ENCODE measurements at regions not wholly inside any gene's neighbourhood (a gene's known extent, or its start where the extent isn't known, plus 50 kb on each side); places are given as distances from the start of the nearest gene placed in this dataset.
A peak's percentile ranks its signal among the peaks of the same experiment; 100 is the strongest.

DNA sequence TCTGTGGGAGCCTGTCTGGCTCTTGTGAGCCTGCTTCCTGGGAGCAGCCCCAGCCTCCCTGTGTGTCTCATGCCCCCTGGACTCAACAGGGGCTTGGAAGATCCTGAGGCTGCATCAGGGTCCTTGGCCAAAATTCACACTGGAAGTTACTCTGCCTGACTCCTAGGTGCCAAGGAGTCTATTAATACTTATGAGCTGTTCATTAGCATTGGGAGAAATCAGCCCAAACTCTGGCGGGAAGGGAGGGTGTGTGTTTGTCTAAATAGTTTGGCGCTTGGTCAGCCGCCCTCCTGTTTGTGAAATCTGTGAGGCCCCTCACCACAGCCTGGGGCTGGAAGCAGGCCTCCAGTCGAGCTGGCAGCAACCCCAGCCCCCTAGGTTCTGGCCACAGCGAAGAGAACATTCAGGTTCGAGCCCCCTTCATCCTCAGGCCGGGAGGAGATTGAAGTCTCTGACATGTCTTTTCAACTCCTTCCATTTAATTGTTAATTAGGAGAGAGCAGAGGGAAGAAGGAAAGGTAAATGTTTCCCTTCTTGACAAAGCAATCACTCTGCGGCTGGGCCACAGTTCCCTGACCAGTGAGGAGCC is 82.1 kb upstream of the F3 start:
- 79% methylated on average over 6 of the region's 8 CpGs; no CpG with 5 or more reads in 1 of the 2 donors for WGBS, 2 donors
- H3K27ac ChIP-seq: peak overlapping the region in 1 of 4 donors; percentile 17
- no peaks in the 10 kb centered on the region for H3K27me3 ChIP-seq
- TF ChIP-seq POLR2A (IDR thresholded peaks at IDR 0.05): no peak
- TF ChIP-seq, protein P1, sequence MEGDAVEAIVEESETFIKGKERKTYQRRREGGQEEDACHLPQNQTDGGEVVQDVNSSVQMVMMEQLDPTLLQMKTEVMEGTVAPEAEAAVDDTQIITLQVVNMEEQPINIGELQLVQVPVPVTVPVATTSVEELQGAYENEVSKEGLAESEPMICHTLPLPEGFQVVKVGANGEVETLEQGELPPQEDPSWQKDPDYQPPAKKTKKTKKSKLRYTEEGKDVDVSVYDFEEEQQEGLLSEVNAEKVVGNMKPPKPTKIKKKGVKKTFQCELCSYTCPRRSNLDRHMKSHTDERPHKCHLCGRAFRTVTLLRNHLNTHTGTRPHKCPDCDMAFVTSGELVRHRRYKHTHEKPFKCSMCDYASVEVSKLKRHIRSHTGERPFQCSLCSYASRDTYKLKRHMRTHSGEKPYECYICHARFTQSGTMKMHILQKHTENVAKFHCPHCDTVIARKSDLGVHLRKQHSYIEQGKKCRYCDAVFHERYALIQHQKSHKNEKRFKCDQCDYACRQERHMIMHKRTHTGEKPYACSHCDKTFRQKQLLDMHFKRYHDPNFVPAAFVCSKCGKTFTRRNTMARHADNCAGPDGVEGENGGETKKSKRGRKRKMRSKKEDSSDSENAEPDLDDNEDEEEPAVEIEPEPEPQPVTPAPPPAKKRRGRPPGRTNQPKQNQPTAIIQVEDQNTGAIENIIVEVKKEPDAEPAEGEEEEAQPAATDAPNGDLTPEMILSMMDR (IDR thresholded peaks at IDR 0.05): no peak
- no peak overlapping the region for H3K4me3 ChIP-seq
- H3K4me1 ChIP-seq: peaks cover 7 to 36% (median 15%) of the 10 kb centered on the region in 3 donors
- H3K36me3 ChIP-seq: no peaks in the 10 kb centered on the region
- no peak for DNase-seq
- intact Hi-C loops (cut with DNase I): no loop called here
- no peaks in the 10 kb centered on the region for H3K9me3 ChIP-seq

GRCh38 chr1:94622757-94623156 is 81.2 kb upstream of the F3 start:
- Histone ChIP-seq H3K4me3 (no peak overlapping the region), H3K27ac (peak overlapping the region in 2 of 4 donors; percentile 18 to 28), H3K9me3 (peaks cover 0 to 9% (median 0%) of the 10 kb centered on the region in 3 donors), H3K36me3 (no peaks in the 10 kb centered on the region), H3K27me3 (no peaks in the 10 kb centered on the region), H3K4me1 (peaks cover 7 to 36% (median 15%) of the 10 kb centered on the region in 3 donors)
- intact Hi-C loops (cut with DNase I): no loop called here
- 61 to 85% methylated on average over 4 to 9 of the region's 10 CpGs for WGBS, 2 donors
- no peak for DNase-seq
- no peak for TF ChIP-seq POLR2A (IDR thresholded peaks at IDR 0.05)
- TF ChIP-seq, protein P1 (IDR thresholded peaks at IDR 0.05): no peak

- TF ChIP-seq, protein P1 (IDR thresholded peaks at IDR 0.05): no peak
- no peak for TF ChIP-seq POLR2A (IDR thresholded peaks at IDR 0.05)
- Histone ChIP-seq H3K4me3 (no peak overlapping the region), H3K9me3 (peaks cover 0 to 11% (median 0%) of the 10 kb centered on the region in 3 donors), H3K36me3 (no peaks in the 10 kb centered on the region), H3K27me3 (no peaks in the 10 kb centered on the region), H3K27ac (peak overlapping the region in 3 of 4 donors; percentile 28 to 71 (median 45)), H3K4me1 (peaks cover 7 to 41% (median 15%) of the 10 kb centered on the region in 3 donors)
- DNase-seq: no peak
- intact Hi-C loops (cut with DNase I): no loop called here
These were observed 80.2 kb upstream of the F3 start for GRCh38 chr1:94621802-94622201.

DNA sequence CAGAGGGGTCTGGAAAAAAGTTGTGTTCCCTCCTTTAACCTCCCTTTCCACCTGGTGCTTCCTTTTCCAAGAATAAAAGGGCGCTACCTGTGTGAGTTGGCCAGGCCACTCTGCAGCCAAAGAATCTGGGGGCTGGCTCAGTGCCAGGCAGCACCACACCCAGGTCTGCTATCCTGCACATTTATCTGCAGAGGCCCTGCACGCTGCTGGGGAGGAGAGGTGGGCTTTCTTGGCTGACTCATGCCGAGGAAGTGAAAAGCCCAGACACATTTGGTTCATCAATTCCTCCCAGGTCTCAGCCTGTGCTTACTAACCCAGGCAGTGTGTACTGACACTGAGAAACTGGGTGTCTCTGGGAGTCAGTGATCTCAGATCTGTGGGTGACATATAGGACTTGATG is 79.8 kb upstream of the F3 start:
- no peaks in the 10 kb centered on the region for H3K27me3 ChIP-seq
- H3K9me3 ChIP-seq: peaks cover 0 to 11% (median 0%) of the 10 kb centered on the region in 3 donors
- H3K4me3 ChIP-seq: no peak overlapping the region
- no peak for TF ChIP-seq POLR2A (IDR thresholded peaks at IDR 0.05)
- TF ChIP-seq, protein P1 (IDR thresholded peaks at IDR 0.05): no peak
- intact Hi-C loops (cut with DNase I): no loop called here
- no peaks in the 10 kb centered on the region for H3K36me3 ChIP-seq
- peaks cover 7 to 45% (median 15%) of the 10 kb centered on the region in 3 donors for H3K4me1 ChIP-seq
- no peak for DNase-seq
- H3K27ac ChIP-seq: peak overlapping the region in 3 of 4 donors; percentile 4 to 71 (median 45)
- WGBS, 2 donors: 15 to 48% methylated on average over 2 to 3 of the region's 3 CpGs

DNA sequence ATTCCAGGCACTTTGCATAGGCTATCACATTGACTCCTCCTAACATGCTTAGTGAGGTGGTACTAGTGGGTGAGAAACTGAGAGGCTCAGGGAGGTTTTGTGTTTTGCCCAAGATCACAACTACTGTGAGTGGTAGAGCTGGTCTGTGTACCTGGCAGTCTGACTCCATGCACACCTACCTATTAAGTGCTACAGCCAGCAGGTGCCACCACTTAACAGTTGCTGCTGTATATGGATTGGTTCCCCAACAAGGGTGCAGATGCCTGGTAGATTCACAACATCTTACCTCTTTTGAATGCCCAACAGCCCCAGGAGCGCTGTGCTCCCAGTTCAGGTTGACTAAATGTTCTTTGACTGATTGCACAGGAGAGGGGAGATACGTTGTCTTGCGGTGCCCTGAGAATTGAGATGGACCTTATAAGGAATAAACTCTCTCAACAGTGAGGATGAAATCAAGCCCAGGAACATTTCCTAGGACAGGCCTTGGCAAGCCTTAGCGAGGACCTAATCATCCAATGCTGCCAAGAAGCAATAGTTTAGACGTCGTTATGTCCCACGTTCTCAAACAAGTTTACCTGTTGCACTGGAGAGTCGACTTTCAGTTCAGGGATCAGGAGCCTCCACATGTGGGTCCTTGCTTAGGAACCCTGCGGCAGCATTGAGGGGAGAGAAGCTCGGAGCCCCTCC is 78.9 kb upstream of the F3 start:
- H3K4me3 ChIP-seq: no peak overlapping the region
- no peaks in the 10 kb centered on the region for H3K36me3 ChIP-seq
- 53 to 63% methylated on average over 6 to 10 of the region's 10 CpGs for WGBS, 2 donors
- no peak for DNase-seq
- peaks cover 0 to 11% (median 0%) of the 10 kb centered on the region in 3 donors for H3K9me3 ChIP-seq
- TF ChIP-seq, protein P1 (IDR thresholded peaks at IDR 0.05): peak in 2 of 6 experiments; percentile 17 to 31
- no peak for TF ChIP-seq POLR2A (IDR thresholded peaks at IDR 0.05)
- H3K27me3 ChIP-seq: no peaks in the 10 kb centered on the region
- H3K4me1 ChIP-seq: peaks cover 7 to 46% (median 15%) of the 10 kb centered on the region in 3 donors
- intact Hi-C loops (cut with DNase I): no loop called here
- peak overlapping the region; percentile 45 to 71 (median 55) for H3K27ac ChIP-seq
